IPS DF 6.9 (cell line): ENCODE measurements at regions not wholly inside any gene's neighbourhood (a gene's known extent, or its start where the extent isn't known, plus 50 kb on each side); places are given as distances from the start of the nearest gene placed in this dataset.
"Not testable (repeated sequence)": the region's sequence is repeated elsewhere in the genome, so short reads cannot be mapped to it uniquely, and the experiment has no call there.

ENCODE experiments used
- DNase-seq: peaks from one replicate; pipeline ENCODE4 v3.0.0-alpha.2; 2013; ENCODE audit warnings: low read depth, low spot score
- H3K27ac ChIP-seq: one replicate; pipeline ENCODE4 v1.5.1; 2013; ENCODE audit warnings: low read length, control low read depth
- H3K27me3 ChIP-seq: 2 replicates; pipeline ENCODE4 v1.6.1; 2013; ENCODE audit warnings: mild to moderate bottlenecking, low read length; ENCODE audit not compliant: control insufficient read depth, insufficient read depth
- H3K36me3 ChIP-seq: 2 replicates; pipeline ENCODE4 v1.6.1; 2013; ENCODE audit warnings: low read length; ENCODE audit not compliant: control insufficient read depth, insufficient read depth
- H3K4me1 ChIP-seq: 2 replicates; pipeline ENCODE4 v1.6.1; 2013; ENCODE audit warnings: low read length; ENCODE audit not compliant: control insufficient read depth, insufficient read depth
- H3K4me3 ChIP-seq: 2 replicates; pipeline ENCODE4 v1.5.1; 2013; ENCODE audit warnings: mild to moderate bottlenecking, low read length
- H3K9me3 ChIP-seq: 2 replicates; pipeline ENCODE4 v1.6.1; 2013; ENCODE audit warnings: low read length, inconsistent platforms; ENCODE audit not compliant: control insufficient read depth, insufficient read depth
- WGBS: extraction: QIAGEN DNeasy Blood & Tissue Kit; methylation state at CpG from one replicate; pipeline ENCODE4 v1.1.7; 2013; ENCODE audit warnings: mixed read lengths, missing lambda C conversion rate; ENCODE audit not compliant: insufficient read length, insufficient coverage; 5-methylcytosine and 5-hydroxymethylcytosine counted together

DNA sequence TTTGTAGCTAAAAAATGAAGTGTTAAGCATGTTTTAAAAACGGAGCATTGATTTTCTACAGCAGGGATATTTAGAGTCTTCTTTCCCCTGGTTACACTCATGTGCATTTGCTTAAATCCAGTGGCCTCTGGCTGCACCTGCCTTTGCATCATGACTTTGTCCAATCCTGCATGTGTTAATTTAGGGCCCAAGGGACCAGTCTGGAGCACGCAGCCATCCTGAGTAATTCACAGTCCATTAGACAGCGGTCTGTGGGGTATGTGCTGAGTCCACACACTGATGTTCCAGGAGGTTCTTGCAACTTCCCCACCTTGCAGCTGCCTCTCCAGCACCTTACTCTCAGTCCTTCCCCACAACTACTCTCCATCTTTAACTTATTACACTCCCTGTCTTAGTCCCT, 60.7 kb upstream of the DPP6 start:
- DNase-seq, H3K27me3 ChIP-seq: not testable (repeated sequence)

DNA sequence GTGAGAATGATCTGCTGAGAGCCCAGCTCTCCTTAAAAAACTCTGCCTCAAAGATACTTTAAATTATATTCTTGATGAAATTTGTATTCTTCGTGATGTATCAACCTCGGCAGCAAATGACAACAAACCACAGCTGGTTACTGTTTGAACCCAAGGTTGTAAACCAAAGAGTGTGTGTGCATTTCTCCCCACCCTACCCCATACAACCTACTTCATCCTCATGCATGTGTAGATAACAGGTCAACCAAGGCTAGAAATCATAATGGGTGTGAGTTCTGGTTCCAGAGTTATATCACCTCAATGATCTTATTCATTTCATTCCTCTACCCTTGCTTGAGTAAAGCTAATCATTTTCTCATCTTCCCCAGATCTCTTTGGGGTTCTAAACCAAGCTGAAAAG, 58.8 kb upstream of the DPP6 start:
- WGBS = no CpG with 5 or more reads among the region's 2 CpGs
- not testable (repeated sequence) for H3K27ac ChIP-seq, H3K27me3 ChIP-seq, DNase-seq, H3K4me3 ChIP-seq, H3K4me1 ChIP-seq, H3K36me3 ChIP-seq, H3K9me3 ChIP-seq

More for the DNA sequence above, 60.7 kb upstream of the DPP6 start:
- not testable (repeated sequence) for H3K4me1 ChIP-seq, H3K4me3 ChIP-seq, H3K36me3 ChIP-seq, H3K27ac ChIP-seq, H3K9me3 ChIP-seq
- WGBS = no CpG with 5 or more reads among the region's 3 CpGs

DNA sequence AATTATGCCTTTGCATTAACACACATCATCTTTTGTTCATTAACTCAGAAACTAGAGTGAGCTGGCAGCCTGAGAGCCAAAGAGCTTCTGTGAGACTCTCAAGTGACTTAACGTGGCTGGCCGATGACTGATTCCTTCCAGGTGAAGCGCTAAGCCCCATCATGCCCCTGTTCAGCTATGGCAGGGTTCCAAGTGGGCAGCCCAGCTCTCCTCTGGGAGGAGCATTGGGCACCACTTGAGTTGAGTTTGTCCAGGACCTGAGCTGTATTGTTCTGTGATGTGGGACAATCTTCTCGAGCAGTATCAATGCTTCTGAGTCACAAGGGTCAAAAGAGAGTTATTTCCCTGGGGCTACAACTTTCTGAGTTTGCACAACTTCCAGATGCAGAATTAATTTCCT, 53.3 kb upstream of the DPP6 start:
- H3K4me3 ChIP-seq, H3K9me3 ChIP-seq, H3K4me1 ChIP-seq, H3K27ac ChIP-seq, H3K36me3 ChIP-seq, H3K27me3 ChIP-seq, DNase-seq: not testable (repeated sequence)
- WGBS = no CpG with 5 or more reads among the region's 4 CpGs
